HL-60/S4 (cell line): ENCODE measurements at regions not wholly inside any gene's neighbourhood (a gene's known extent, or its start where the extent isn't known, plus 50 kb on each side); places are given as distances from the start of the nearest gene placed in this dataset.
"Not testable (repeated sequence)": the region's sequence is repeated elsewhere in the genome, so short reads cannot be mapped to it uniquely, and the experiment has no call there.

Experiments
- in situ Hi-C: fragments of 300-500 bp; cut with MboI; formaldehyde crosslinking; loops from 2 replicates; pipeline ENCODE4 v1.14.3; 2022; ENCODE audit warnings: low sequenced_read_pairs

DNA sequence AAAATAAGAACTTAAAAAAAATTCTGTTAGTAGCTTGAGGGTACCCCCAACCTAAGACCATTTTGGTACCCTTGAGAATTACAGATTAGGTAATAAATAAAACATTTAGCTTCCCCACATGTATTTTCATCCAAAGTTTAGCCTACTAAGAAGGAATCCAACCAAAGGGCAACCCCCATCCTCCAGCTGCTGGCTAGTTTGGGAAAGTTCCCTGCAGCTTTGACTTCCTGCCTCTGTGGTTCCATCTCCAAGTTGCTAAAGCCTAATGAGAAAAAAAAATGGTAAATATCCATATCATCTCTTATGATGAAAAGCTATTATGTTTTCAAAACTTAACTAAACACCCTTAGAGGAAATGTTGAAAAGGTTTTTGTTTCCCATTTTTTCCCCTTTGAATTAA lies 547.2 kb downstream of the ANKRD7 start:
- in situ Hi-C loops = no loop called here

DNA sequence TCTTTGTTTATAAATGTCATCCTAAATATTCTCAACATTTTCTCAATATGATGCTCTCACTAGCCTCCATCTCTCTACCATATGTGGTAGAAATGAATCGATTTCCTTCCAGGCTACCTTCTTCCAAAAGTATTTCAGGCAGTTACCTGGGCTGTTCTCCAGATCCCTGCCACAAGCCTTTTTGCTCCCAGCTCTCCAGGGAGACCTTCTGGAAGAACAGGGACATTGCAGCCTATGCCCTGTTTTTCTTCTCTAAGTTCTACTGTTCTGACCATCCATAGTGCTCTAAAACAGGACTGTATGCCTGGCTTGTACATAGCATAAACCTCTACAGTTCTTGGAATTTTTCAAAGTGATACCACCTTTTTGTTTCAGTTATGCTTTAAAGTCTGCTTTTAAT lies 552.8 kb downstream of the ANKRD7 start:
- in situ Hi-C loops = no loop called here

DNA sequence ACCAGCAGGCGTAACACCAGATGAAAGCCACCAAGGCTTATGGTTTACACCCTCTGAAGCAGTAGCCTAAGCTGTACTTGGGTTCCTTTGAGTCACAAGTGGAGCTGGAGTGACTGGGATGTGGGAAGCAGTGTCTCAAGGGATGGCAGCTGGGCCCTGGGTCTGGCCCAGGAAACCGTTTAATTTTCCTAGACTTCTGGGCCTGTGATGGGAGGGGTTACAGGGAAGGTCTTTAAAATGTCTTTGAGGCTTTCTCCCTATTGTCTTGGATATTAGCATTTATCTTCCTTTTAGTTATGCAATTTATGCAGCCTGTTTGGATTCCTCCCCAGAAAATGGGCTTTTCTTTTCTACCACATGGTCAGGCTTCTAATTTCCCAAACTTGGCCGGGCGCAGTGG lies 568.2 kb downstream of the ANKRD7 start:
- in situ Hi-C loops = no loop called here

DNA sequence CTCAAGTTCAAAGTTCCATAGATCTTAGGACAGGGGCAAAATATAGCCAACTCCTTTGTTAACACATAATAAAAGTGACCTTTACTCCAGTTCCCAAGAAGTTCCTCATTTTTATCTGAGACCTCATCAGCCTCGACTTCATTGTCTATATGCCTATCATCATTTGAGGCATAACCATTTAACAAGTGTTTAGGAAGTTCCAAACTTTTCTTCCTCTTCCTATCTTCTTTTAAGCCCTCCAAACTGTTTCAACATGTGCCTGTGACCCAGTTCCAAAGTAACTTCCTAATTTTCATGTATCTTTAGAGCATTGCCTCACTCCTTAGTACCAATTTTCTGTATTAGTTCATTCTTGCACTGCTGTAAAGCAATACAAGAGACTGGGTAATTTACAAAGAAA lies 569.1 kb downstream of the ANKRD7 start:
- in situ Hi-C loops = no loop called here

DNA sequence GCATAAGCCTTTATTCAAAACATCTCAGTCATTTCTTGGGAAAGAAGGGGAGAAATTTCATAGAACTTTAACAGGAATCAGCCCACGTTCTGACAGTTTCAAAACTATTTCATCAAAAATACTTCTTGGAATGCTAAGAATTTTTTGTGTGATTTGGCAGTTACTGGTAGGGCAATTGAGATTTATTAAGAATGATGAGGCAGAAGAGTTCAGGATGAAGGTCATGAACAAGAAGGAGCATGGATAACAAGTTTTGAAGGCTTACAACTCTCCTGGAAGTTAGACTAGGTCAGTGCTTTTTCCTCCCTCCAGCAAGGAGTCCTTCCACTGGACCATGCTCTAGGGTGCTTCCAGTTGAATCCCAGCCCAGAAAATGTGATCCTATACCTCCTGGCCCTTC lies 569.9 kb downstream of the ANKRD7 start:
- in situ Hi-C loops = no loop called here

GRCh38 chr7:118801366-118801765 lies 576.9 kb downstream of the ANKRD7 start:
- in situ Hi-C loops = no loop called here

DNA sequence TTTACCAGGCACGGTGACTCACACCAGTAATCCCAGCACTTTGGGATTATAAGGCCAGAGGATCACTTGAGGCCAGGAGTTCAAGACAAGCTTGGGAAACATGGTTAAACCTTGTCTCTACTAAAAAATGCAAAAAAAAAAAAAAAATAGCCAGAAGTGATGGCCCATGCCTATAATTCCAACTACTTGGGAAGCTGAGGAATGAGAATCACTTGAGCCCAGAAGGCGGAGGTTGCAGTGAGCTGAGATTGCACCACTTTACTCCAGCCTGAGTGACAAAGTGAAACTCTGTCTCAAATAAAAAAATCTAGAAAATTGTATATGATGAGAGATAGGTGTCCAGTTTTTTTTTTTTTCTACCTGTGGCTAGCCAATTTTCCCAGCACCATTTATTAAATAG lies 578.2 kb downstream of the ANKRD7 start:
- in situ Hi-C loops = no loop called here

DNA sequence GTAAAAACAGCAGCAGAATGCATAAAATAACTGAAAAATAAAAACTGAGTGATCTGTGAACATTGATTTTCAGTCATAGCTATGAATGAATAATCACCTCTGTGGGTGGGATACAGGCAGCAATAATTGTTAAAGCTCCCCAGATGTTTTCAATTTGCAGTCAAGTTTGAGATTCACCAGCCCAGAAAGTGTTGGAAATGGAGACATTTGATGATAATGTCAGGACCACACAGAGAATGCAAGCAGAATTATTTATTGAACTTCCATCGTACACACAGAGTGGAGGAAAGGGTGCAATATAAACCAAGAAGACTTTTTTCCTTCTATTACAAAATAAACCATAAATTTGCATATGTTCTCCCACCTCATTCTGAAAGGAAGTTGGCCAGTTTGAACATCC lies 601.7 kb downstream of the ANKRD7 start:
- in situ Hi-C loops = no loop called here

- in situ Hi-C loops = no loop called here
These were observed 612.4 kb downstream of the ANKRD7 start for GRCh38 chr7:118836933-118837332.

DNA sequence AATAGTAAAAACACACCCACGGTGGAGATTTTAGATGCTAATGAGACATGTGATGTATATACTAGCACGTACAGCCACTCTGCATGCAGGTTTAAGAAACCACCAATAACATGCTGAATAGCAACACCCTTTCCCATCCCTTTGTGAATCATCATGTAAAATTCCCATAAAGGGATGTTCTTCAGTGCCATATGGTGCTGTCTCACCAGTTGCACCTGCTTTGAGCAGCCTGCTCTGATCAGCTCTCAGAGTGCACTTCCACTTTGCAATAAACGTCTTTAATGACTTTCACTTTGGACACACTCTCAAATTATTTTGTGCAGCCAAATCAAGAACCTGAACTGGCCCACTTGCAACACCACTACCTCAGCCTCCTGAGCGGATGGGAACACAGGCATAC lies 615.0 kb downstream of the ANKRD7 start:
- in situ Hi-C loops = no loop called here

DNA sequence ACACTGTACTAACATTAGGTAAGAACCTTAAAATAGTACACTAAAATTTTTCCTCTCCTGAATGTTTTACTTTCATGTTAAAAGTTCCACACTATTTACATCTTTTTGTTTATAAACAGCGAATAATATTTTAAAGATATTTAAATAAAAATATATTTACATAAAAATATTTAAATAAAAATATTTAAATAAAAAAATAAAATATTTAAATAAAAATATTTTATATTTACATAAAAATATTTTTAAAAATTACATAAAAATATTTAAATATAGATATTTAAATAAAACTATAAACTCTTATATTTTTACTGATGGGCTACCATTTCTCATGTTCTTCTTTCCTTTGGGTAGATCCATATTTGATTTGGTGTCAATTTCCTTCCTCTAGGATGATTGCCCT lies 619.0 kb downstream of the ANKRD7 start:
- in situ Hi-C loops = no loop called here

DNA sequence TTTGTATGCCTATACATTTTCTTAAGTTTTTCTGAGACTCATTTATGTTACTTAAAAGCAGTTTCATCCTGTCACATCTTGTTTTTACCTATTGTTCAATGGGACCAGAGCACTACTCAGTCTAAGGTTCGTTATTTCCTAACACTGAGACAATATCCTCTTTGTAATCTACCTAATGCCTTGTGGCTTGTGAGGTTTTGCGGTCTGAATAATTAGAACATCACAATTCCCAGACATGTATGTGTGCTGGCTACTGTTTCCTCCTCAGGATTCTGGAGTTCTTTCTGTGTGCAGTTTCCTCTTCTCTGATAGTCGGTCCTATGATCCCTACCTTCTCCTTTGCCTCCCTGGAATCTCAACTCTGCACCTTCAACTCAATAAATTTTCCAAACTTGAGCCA lies 620.2 kb downstream of the ANKRD7 start:
- in situ Hi-C loops = no loop called here

DNA sequence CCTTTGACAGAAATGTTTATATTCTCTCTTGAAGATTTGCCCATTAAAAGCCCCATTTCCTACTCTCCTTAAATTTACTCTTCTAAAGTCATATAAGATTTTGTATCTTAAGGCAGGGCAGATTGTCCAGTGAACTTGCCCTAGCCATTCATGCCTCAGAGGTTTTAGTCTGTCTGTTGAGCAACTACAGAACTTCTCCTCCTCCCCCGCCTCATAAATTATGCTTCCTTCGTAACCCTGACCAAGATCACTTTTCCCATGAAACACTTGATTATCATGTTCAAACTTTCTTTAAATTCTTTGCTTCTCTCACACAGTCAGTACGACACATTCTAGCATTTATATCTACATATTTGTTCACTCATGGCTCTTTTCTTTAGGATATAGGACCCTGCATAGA lies 621.3 kb downstream of the ANKRD7 start:
- in situ Hi-C loops = no loop called here

DNA sequence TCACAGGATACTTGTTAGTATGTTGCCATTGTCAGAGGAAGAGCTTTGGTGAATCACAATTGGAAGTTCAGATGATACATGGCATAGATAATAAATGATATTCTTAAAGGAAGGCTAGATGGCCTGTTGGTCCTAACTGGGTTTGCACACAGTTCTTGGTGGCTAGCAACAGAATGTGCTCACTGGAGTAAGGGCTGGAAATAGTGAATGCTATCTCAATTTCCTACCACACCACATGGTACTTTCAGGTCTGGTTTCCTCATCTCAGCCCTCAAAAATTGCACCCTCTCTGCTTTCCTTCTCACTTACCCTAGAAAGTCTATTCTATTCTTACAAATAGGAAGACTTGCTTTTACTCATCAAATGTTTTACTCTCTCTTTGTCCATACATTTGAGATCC lies 622.5 kb downstream of the ANKRD7 start:
- in situ Hi-C loops = no loop called here

- in situ Hi-C loops = no loop called here
These were observed 630.8 kb downstream of the ANKRD7 start for GRCh38 chr7:118855290-118855689.

GRCh38 chr7:118858651-118859149 lies 634.2 kb downstream of the ANKRD7 start:
- in situ Hi-C loops = no loop called here

DNA sequence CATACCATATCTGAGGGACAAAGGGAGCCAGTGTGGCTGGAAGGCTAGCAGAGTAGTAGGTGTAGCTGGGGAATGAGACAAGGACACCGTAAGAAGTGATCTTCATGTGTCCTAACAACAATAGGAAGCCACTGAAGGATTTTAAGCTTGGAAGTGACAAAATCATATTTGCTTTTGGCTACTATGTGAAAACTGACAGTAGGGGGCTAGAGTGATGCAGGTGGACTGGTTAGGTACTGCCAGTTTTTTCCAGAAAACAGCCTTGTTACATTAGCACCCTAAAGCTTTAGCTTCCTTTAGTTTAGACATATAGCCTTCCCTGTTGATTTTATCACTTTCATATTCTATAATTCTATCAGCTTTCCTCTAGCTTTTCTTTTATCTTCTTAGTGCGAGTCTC lies 637.1 kb downstream of the ANKRD7 start:
- in situ Hi-C loops = no loop called here

- in situ Hi-C loops = no loop called here
These were observed 638.2 kb downstream of the ANKRD7 start for GRCh38 chr7:118862740-118863139.

DNA sequence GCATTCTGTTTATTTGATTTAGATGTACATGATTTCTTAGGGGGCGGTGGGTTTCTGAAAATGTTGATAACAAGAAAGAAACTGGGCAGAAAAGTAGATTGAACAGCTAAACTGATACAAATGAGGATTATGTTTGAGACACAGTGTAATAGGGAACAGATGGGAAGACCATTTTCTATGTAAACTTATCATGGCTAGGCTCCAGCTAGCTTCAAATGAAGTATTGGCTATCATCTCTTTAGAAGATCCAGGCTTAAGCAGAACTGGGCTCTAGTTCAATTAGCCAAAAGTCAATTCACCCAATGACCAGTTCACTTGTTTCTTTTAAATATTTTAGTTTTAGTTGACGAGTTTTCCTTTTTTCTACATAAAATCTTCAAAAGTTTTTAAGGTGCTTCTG lies 639.5 kb downstream of the ANKRD7 start:
- in situ Hi-C loops = no loop called here

GRCh38 chr7:118867860-118868259 lies 643.4 kb downstream of the ANKRD7 start:
- in situ Hi-C loops = no loop called here

- in situ Hi-C loops = not testable (repeated sequence)
These were observed 644.6 kb downstream of the ANKRD7 start for GRCh38 chr7:118869141-118869540.

DNA sequence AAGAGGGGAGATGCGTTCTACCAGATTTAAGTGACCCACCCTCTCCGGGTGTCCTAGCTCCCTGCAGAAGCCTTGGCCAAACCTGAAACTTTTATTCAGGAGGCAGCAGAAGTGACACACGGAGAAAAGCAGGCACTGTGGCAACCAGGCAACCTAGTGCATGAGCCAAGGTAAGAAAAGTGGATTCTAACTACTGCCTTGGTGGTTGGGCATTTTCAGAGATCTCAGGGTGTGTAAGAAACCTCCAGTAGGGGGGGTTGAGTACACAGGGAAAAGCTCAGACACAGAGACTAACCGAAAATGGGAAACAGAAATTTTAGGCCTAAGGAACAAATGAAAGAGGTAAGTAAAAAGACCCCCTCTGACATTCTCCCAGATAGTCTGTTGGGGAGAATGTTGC lies 645.7 kb downstream of the ANKRD7 start:
- in situ Hi-C loops = no loop called here

DNA sequence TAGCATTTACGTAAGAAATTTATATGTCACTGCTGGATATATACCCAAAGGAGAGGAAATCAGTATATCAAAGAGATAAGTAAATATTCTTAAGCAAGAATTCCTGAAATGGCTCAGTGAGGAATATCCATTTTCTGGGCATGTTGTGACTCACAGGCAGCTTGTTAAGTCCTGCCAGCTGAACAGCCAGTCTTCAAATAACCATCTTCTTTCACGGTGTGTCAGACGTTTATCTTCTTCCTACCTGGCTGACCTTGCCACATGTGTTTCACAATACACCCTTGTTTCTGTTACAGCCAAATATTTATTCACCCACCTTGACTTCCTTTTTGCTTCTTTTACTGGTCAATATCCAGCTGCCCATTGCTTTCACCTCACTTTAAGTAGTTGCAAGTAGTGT lies 648.1 kb downstream of the ANKRD7 start:
- in situ Hi-C loops = no loop called here

- in situ Hi-C loops = no loop called here
These were observed 652.7 kb downstream of the ANKRD7 start for GRCh38 chr7:118877187-118877586.
